NT2/D1 (cell line): ENCODE measurements at regions not wholly inside any gene's neighbourhood (a gene's known extent, or its start where the extent isn't known, plus 50 kb on each side); places are given as distances from the start of the nearest gene placed in this dataset.

Experiments used
- DNase-seq: peaks from one replicate; pipeline ENCODE4 v3.0.0-alpha.2; 2011; ENCODE audit warnings: low read depth, low spot score
- H3K27me3 ChIP-seq: 2 replicates; pipeline ENCODE4 v1.6.0; 2011; ENCODE audit warnings: mild to moderate bottlenecking; ENCODE audit not compliant: insufficient read length, insufficient read depth
- H3K36me3 ChIP-seq: 2 replicates; pipeline ENCODE4 v1.6.1; 2011; ENCODE audit warnings: mild to moderate bottlenecking, low read length, mixed read lengths; ENCODE audit not compliant: insufficient read depth, insufficient read length
- H3K4me1 ChIP-seq: 2 replicates; pipeline ENCODE4 v1.5.1; 2011; ENCODE audit not compliant: insufficient read depth, insufficient read length
- H3K4me3 ChIP-seq: 2 replicates; pipeline ENCODE4 v1.5.1; 2011; ENCODE audit warnings: low read depth; ENCODE audit not compliant: insufficient read length
- H3K9ac ChIP-seq: 2 replicates; pipeline ENCODE4 v1.6.0; 2011; ENCODE audit warnings: low read depth; ENCODE audit not compliant: insufficient read length
- H3K9me3 ChIP-seq: 2 replicates; pipeline ENCODE4 v1.5.1; 2011; ENCODE audit warnings: mild to moderate bottlenecking, low read length; ENCODE audit not compliant: insufficient read depth
- SUZ12 ChIP-seq: IDR thresholded peaks from 2 replicates; pipeline ENCODE4 v1.6.1; 2011; ENCODE audit not compliant: insufficient read length, insufficient read depth; ENCODE audit errors: extremely low read depth
- YY1 ChIP-seq: IDR thresholded peaks from 2 replicates; pipeline ENCODE4 v1.6.1; 2011; ENCODE audit not compliant: insufficient read length, insufficient read depth
- ZNF274 ChIP-seq: IDR thresholded peaks from 2 replicates; pipeline ENCODE4 v1.6.1; 2011; ENCODE audit warnings: mild to moderate bottlenecking, low read depth, low read length

DNA sequence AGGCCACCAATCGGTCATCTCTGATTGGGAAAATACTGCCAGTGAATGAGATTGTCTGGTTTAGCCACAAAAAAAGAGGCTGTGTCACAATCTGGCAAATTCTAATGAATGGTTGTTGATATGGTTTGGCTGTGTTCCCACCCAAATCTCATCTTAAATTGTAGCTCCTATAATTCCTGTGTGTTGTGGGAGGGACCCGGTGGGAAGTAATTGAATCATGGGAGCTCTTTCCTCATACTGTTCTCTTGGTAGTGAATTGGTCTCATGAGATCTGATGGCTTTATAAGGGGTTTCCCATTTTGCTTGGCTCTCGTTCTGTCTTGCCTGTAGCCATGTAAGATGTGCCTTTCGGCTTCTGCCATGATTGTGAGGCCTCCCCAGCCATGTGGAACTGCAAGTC lies 838.3 kb downstream of the SLC4A3 start:
- H3K9ac ChIP-seq, result no peak overlapping the region
- DNase-seq, result no peak
- no peak overlapping the region for H3K4me3 ChIP-seq
- no peak for TF ChIP-seq YY1
- no peak for TF ChIP-seq SUZ12
- no peak for TF ChIP-seq ZNF274
- no peaks in the 10 kb centered on the region for H3K4me1 ChIP-seq
- no peaks in the 10 kb centered on the region for H3K27me3 ChIP-seq
- H3K9me3 ChIP-seq, result no peaks in the 10 kb centered on the region
- H3K36me3 ChIP-seq, result no peaks in the 10 kb centered on the region

GRCh38 chr2:220466251-220466691 lies 838.8 kb downstream of the SLC4A3 start:
- H3K27me3 ChIP-seq, result no peaks in the 10 kb centered on the region
- TF ChIP-seq ZNF274 (no peak), YY1 (no peak), SUZ12 (no peak)
- no peak for DNase-seq
- H3K36me3 ChIP-seq, result no peaks in the 10 kb centered on the region
- no peaks in the 10 kb centered on the region for H3K9me3 ChIP-seq
- H3K4me3 ChIP-seq, result no peak overlapping the region
- no peaks in the 10 kb centered on the region for H3K4me1 ChIP-seq
- H3K9ac ChIP-seq, result no peak overlapping the region

DNA sequence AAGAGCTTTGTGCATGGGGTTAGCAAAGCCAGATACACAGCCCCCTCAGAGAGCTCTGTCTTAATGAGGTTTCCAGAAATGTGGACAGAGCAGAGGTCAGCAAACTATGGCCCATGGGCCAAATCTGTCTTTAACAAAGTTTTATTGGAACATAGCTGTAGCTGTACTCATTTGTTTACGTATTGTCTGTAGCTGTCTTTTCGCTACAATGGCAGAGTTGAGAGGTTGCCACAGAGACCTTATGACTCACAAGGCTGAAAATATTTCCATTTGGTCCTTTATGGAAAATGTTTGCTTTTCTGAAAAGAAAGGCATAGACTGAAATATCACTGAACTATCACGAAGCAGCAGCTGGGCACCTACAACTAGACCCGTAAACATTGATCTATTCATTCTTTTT lies 841.8 kb downstream of the SLC4A3 start:
- no peaks in the 10 kb centered on the region for H3K36me3 ChIP-seq
- no peak for TF ChIP-seq ZNF274
- no peak for TF ChIP-seq YY1
- no peak for TF ChIP-seq SUZ12
- no peaks in the 10 kb centered on the region for H3K27me3 ChIP-seq
- no peaks in the 10 kb centered on the region for H3K4me1 ChIP-seq
- H3K9ac ChIP-seq, result no peak overlapping the region
- H3K9me3 ChIP-seq, result no peaks in the 10 kb centered on the region
- no peak overlapping the region for H3K4me3 ChIP-seq
- DNase-seq, result no peak

DNA sequence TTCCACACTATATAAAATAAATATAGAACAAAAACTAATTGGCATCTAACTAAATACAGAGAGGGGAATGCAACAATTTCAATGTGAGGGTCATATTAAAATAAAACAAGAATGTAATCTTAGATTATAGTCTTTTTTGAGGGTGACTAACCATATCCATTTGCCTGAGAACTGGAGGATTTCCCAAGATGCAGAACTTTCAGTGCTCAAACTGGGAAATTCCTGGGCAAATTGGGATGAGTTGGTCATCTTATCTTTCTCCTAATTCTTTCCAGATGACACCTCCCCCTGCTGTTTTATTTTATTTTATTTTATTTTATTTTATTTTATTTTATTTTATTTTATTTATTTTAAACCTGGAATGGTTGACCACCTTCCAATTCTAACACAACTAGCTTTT lies 846.2 kb downstream of the SLC4A3 start:
- no peak overlapping the region for H3K4me3 ChIP-seq
- no peak overlapping the region for H3K9ac ChIP-seq
- no peaks in the 10 kb centered on the region for H3K36me3 ChIP-seq

GRCh38 chr2:220476877-220477276 lies 849.4 kb downstream of the SLC4A3 start:
- H3K27me3 ChIP-seq, result no peaks in the 10 kb centered on the region
- H3K36me3 ChIP-seq, result no peaks in the 10 kb centered on the region
- H3K4me1 ChIP-seq, result no peaks in the 10 kb centered on the region
- no peak overlapping the region for H3K9ac ChIP-seq
- H3K4me3 ChIP-seq, result no peak overlapping the region
- no peak for DNase-seq
- TF ChIP-seq ZNF274 (no peak), YY1 (no peak)
- no peaks in the 10 kb centered on the region for H3K9me3 ChIP-seq

More for the DNA sequence above, 846.2 kb downstream of the SLC4A3 start:
- TF ChIP-seq SUZ12 (no peak), YY1 (no peak), ZNF274 (no peak)
- H3K27me3 ChIP-seq, result no peaks in the 10 kb centered on the region
- DNase-seq, result no peak
- no peaks in the 10 kb centered on the region for H3K9me3 ChIP-seq
- no peaks in the 10 kb centered on the region for H3K4me1 ChIP-seq

DNA sequence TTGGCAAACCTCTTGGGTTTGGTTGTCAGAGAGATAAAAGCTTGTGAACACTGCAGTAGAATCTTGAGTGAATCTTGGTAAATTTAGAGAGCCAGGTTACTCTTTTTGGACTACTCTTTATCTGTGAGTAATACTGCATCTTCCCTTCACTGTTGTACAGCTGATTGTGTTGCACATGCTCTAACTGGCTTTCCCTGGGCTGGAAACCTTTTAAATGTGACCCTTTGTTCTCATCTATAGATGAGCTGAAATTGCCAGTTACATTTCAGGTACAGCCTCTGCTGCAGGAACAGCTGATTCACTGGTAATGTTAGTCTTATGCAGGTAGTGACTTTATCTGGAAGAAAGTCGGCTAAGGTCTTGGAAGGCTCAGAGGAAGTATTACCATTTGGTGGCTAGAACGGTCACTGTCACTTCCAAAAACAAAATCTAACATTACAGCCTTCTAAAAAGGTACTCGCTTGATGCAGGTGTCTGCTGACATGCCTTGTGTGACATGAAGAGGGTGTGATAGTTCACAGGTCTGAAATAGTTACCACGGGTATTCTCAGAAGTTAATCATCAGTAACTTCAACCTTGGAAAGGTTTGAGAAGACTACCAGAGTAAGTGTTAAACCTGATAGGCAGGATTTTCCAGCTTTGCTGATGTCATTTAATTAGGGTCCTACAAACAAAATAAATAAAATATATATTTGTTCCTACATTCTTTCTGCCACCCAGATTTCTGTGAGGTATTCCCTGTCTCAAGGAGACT lies 851.1 kb downstream of the SLC4A3 start:
- Histone ChIP-seq H3K9ac (no peak overlapping the region), H3K4me1 (no peaks in the 10 kb centered on the region), H3K27me3 (no peaks in the 10 kb centered on the region), H3K4me3 (no peak overlapping the region), H3K9me3 (no peaks in the 10 kb centered on the region), H3K36me3 (no peaks in the 10 kb centered on the region)
- no peak for TF ChIP-seq ZNF274
- TF ChIP-seq YY1, result no peak
- no peak for TF ChIP-seq SUZ12
- no peak for DNase-seq

DNA sequence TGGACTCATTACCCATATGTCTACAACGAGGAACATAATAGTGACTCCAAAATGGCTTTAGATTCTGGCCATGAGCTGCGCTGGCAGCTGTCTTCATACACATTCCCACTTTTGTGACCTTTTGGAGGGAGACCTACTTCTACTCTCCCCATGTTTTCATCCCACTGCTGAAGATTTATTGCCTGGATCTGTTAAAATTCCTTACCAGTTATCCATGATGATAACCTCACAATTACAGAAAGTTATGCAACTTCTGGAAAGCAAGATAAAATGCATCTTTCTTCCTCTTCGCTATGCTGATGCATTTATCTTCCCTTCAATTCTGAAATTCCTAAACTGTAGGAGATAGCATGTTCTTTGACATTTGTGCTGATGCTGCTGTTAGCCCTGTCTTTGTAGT lies 855.3 kb downstream of the SLC4A3 start:
- no peaks in the 10 kb centered on the region for H3K9me3 ChIP-seq
- no peak overlapping the region for H3K4me3 ChIP-seq
- H3K9ac ChIP-seq, result no peak overlapping the region
- H3K36me3 ChIP-seq, result no peaks in the 10 kb centered on the region
- TF ChIP-seq SUZ12 (no peak), YY1 (no peak), ZNF274 (no peak)
- DNase-seq, result no peak
- H3K4me1 ChIP-seq, result no peaks in the 10 kb centered on the region
- H3K27me3 ChIP-seq, result no peaks in the 10 kb centered on the region
